H9 (cell line): ENCODE measurements at regions not wholly inside any gene's neighbourhood (a gene's known extent, or its start where the extent isn't known, plus 50 kb on each side); places are given as distances from the start of the nearest gene placed in this dataset.

Experiments used
- DNase-seq: peaks from one replicate; pipeline ENCODE4 v3.0.0-alpha.2; 2017
- H2AFZ ChIP-seq: one replicate; pipeline ENCODE4 v1.6.1; 2013; ENCODE audit warnings: mild to moderate bottlenecking, low read length, control low read depth, moderate library complexity
- H2AK5ac ChIP-seq: 2 replicates; pipeline ENCODE4 v1.6.1; 2013; ENCODE audit warnings: low read length, control low read depth, mixed read lengths; ENCODE audit not compliant: insufficient read length
- H2BK120ac ChIP-seq: one replicate; pipeline ENCODE4 v1.6.1; 2013; ENCODE audit warnings: low read depth, mild to moderate bottlenecking, low read length, control low read depth, inconsistent platforms; ENCODE audit not compliant: poor library complexity, severe bottlenecking
- H2BK12ac ChIP-seq: 2 replicates; pipeline ENCODE4 v1.6.1; 2013; ENCODE audit warnings: low read length, control low read depth, mixed read lengths, low read depth; ENCODE audit not compliant: insufficient read length
- H2BK15ac ChIP-seq: 2 replicates; pipeline ENCODE4 v1.6.1; 2013; ENCODE audit warnings: low read depth, low read length, control low read depth
- H2BK20ac ChIP-seq: one replicate; pipeline ENCODE4 v1.6.1; 2013; ENCODE audit warnings: low read depth, mild to moderate bottlenecking, low read length, control low read depth, inconsistent platforms; ENCODE audit not compliant: poor library complexity, severe bottlenecking
- H2BK5ac ChIP-seq: 2 replicates; pipeline ENCODE4 v1.6.1; 2013; ENCODE audit warnings: low read length, control low read depth, mixed read lengths; ENCODE audit not compliant: insufficient read length
- H3K14ac ChIP-seq: 2 replicates; pipeline ENCODE4 v1.6.1; 2013; ENCODE audit warnings: low read length, control low read depth; ENCODE audit not compliant: insufficient read depth
- H3K18ac ChIP-seq: 2 replicates; pipeline ENCODE4 v1.6.1; 2013; ENCODE audit warnings: low read depth, mild to moderate bottlenecking, mixed read lengths, low read length, control low read depth; ENCODE audit not compliant: insufficient read length
- H3K23ac ChIP-seq: 2 replicates; pipeline ENCODE4 v1.6.1; 2013; ENCODE audit warnings: low read length, control low read depth, mixed read lengths, low read depth; ENCODE audit not compliant: insufficient read length
- H3K23me2 ChIP-seq: 2 replicates; pipeline ENCODE4 v1.6.1; 2013; ENCODE audit warnings: low read depth, mild to moderate bottlenecking, mixed read lengths, low read length, control low read depth; ENCODE audit not compliant: insufficient read length, poor library complexity, severe bottlenecking
- H3K27ac ChIP-seq: 2 replicates; pipeline ENCODE4 v1.5.1; 2013; ENCODE audit warnings: low read length, control low read depth, mixed read lengths, low read depth; ENCODE audit not compliant: insufficient read length
- H3K27me3 ChIP-seq: 2 replicates; pipeline ENCODE4 v1.6.1; 2013; ENCODE audit warnings: low read length, control low read depth, inconsistent platforms; ENCODE audit not compliant: insufficient read depth
- H3K4ac ChIP-seq: 2 replicates; pipeline ENCODE4 v1.6.1; 2013; ENCODE audit warnings: low read depth, mild to moderate bottlenecking, control low read depth, inconsistent platforms, low read length, moderate library complexity
- H3K4me1 ChIP-seq: 2 replicates; pipeline ENCODE4 v1.6.1; 2013; ENCODE audit warnings: low read length, control low read depth, inconsistent platforms; ENCODE audit not compliant: insufficient read depth
- H3K4me2 ChIP-seq: 2 replicates; pipeline ENCODE4 v1.6.1; 2013; ENCODE audit warnings: low read length, control low read depth, mixed read lengths; ENCODE audit not compliant: insufficient read length, insufficient read depth
- H3K56ac ChIP-seq: 2 replicates; pipeline ENCODE4 v1.6.1; 2013; ENCODE audit warnings: low read depth, mild to moderate bottlenecking, mixed read lengths, low read length, control low read depth; ENCODE audit not compliant: insufficient read length
- H3K79me1 ChIP-seq: 2 replicates; pipeline ENCODE4 v1.6.1; 2013; ENCODE audit warnings: low read depth, mild to moderate bottlenecking, moderate library complexity, low read length, control low read depth, inconsistent platforms; ENCODE audit not compliant: insufficient read depth, poor library complexity, severe bottlenecking
- H3K79me2 ChIP-seq: 2 replicates; pipeline ENCODE4 v1.6.1; 2013; ENCODE audit warnings: low read length, control low read depth, inconsistent platforms; ENCODE audit not compliant: insufficient read depth
- H3K9ac ChIP-seq: 2 replicates; pipeline ENCODE4 v1.6.1; 2013; ENCODE audit warnings: low read length, control low read depth, mixed read lengths; ENCODE audit not compliant: insufficient read length; ENCODE audit errors: extremely low read depth
- H3K9me3 ChIP-seq: one replicate; pipeline ENCODE4 v1.6.1; 2013; ENCODE audit warnings: low read depth, low read length, inconsistent platforms; ENCODE audit not compliant: control insufficient read depth
- H3T11ph ChIP-seq: one replicate; pipeline ENCODE4 v1.6.1; 2013; ENCODE audit warnings: mild to moderate bottlenecking, low read length, control low read depth, inconsistent platforms
- H4K20me1 ChIP-seq: one replicate; pipeline ENCODE4 v1.6.1; 2013; ENCODE audit not compliant: control insufficient read depth, insufficient read length, insufficient read depth
- H4K5ac ChIP-seq: 2 replicates; pipeline ENCODE4 v1.6.1; 2013; ENCODE audit warnings: low read depth, mild to moderate bottlenecking, mixed read lengths, low read length, control low read depth; ENCODE audit not compliant: insufficient read length
- H4K8ac ChIP-seq: replicated peaks from 2 replicates; pipeline ENCODE4 v1.6.1; 2013; ENCODE audit warnings: low read length, control low read depth, mixed read lengths, low read depth; ENCODE audit not compliant: insufficient read length
- H4K91ac ChIP-seq: 2 replicates; pipeline ENCODE4 v1.6.1; 2013; ENCODE audit warnings: low read depth, mild to moderate bottlenecking, moderate library complexity, mixed read lengths, low read length, control low read depth; ENCODE audit not compliant: insufficient read length
- H3K27ac Mint-ChIP-seq, 3 experiments: 2 replicates in 2 of 3; 3 replicates in 1 of 3; pipeline ENCODE4 v1.8.0; 2020 to 2021; ENCODE audit warnings: mixed read lengths in 3 of 3, mild to moderate bottlenecking in 1 of 3, moderate library complexity in 1 of 3
- H3K27me3 Mint-ChIP-seq: 2 replicates; pipeline ENCODE4 v1.8.0; 2021; ENCODE audit warnings: low read depth, mild to moderate bottlenecking, moderate library complexity, mixed read lengths
- H3K36me3 Mint-ChIP-seq, 3 experiments: 2 replicates in 2 of 3; 3 replicates in 1 of 3; pipeline ENCODE4 v1.8.0; 2020 to 2021; ENCODE audit warnings: low read depth in 3 of 3, mixed read lengths in 3 of 3; ENCODE audit not compliant: insufficient read depth in 1 of 3
- H3K4me1 Mint-ChIP-seq, 2 experiments: 2 replicates each; pipeline ENCODE4 v1.8.0; 2020; ENCODE audit warnings: mixed read lengths in 2 of 2
- H3K4me3 Mint-ChIP-seq, 2 experiments: 2 replicates in 1 of 2; 3 replicates in 1 of 2; pipeline ENCODE4 v1.8.0; 2020 to 2021; ENCODE audit warnings: mild to moderate bottlenecking in 2 of 2, mixed read lengths in 2 of 2, moderate library complexity in 1 of 2
- H3K9me3 Mint-ChIP-seq, 2 experiments: 2 replicates in 1 of 2; 3 replicates in 1 of 2; pipeline ENCODE4 v1.8.0; 2020; ENCODE audit warnings: mild to moderate bottlenecking in 2 of 2, mixed read lengths in 2 of 2, moderate library complexity in 1 of 2
- CTCF ChIP-seq: fragments of 200-600 bp; sonication (generic); conservative IDR thresholded peaks from 3 replicates; pipeline ENCODE4 v1.8.0; 2021; ENCODE audit warnings: antibody characterized with exemption, mild to moderate bottlenecking
- WGBS: extraction: QIAGEN DNeasy Blood & Tissue Kit; methylation state at CpG from one replicate; pipeline ENCODE4 v1.1.7; 2013; ENCODE audit warnings: missing lambda C conversion rate, low lambda C conversion rate, mixed read lengths; ENCODE audit not compliant: insufficient read length; ENCODE audit errors: extremely low coverage; 5-methylcytosine and 5-hydroxymethylcytosine counted together

- Histone ChIP-seq H3K18ac (no peak overlapping the region), H3K4ac (no peak overlapping the region), H3K56ac (no peak overlapping the region), H3K4me1 (0 out of 2 replicates have a peak, but pooled peaks cover 2% of the 10 kb centered on the region), H3K23me2 (no peaks in the 10 kb centered on the region), H3K79me1 (no peaks in the 10 kb centered on the region), H3T11ph (no peak overlapping the region), H3K27me3 (no peaks in the 10 kb centered on the region), H2BK15ac (no peak overlapping the region), H3K23ac (no peak overlapping the region), H3K9ac (no peak overlapping the region), H4K8ac (no peak overlapping the region), H2AK5ac (no peak overlapping the region), H3K27ac (no peak overlapping the region), H2BK120ac (no peak overlapping the region), H4K91ac (no peak overlapping the region), H4K20me1 (no peaks in the 10 kb centered on the region), H4K5ac (no peak overlapping the region), H2BK20ac (no peak overlapping the region), H3K79me2 (no peaks in the 10 kb centered on the region), H2BK5ac (no peak overlapping the region), H3K14ac (no peak overlapping the region), H3K9me3 (no peaks in the 10 kb centered on the region), H2AFZ (no peak overlapping the region), H3K4me2 (no peak overlapping the region), H2BK12ac (no peak overlapping the region)
- no CpG with 5 or more reads among the region's 4 CpGs for WGBS
- Mint-ChIP-seq H3K36me3 (no peaks in the 10 kb centered on the region; a peak in 1 of 7 replicates), H3K4me3 (no peak overlapping the region), H3K9me3 (no peaks in the 10 kb centered on the region; a peak in 2 of 5 replicates), H3K27ac (no peak overlapping the region; a peak in 1 of 7 replicates), H3K27me3 (no peaks in the 10 kb centered on the region), H3K4me1 (no peaks in the 10 kb centered on the region; a peak in 1 of 4 replicates)
- TF ChIP-seq CTCF, result no peak
- no peak for DNase-seq
Observed at GRCh38 chr2:5227062-5227699, 465.0 kb upstream of the SOX11 start.
